Sigmoid colon (tissue), 6 donors: ENCODE measurements at regions not wholly inside any gene's neighbourhood (a gene's known extent, or its start where the extent isn't known, plus 50 kb on each side); places are given as distances from the start of the nearest gene placed in this dataset.
A peak's percentile ranks its signal among the peaks of the same experiment; 100 is the strongest.

Experiments
- DNase-seq: peaks from one replicate; pipeline ENCODE4 v3.0.0-alpha.2; 2019
- H3K27ac ChIP-seq, 4 donors: fragments of 200-600 bp; sonication (generic); one replicate each; pipeline ENCODE4 v1.5.1; 2016 to 2019; ENCODE audit warnings: mild to moderate bottlenecking in 1 of 4
- H3K27me3 ChIP-seq, 3 donors: fragments of 200-600 bp; sonication (generic); one replicate each; pipeline ENCODE4 v1.5.1; 2019; ENCODE audit warnings: mild to moderate bottlenecking in 1 of 3
- H3K36me3 ChIP-seq, 4 donors: fragments of 200-600 bp; sonication (generic); one replicate each; pipeline ENCODE4 v1.5.1; 2016 to 2019
- H3K4me1 ChIP-seq, 4 donors: fragments of 200-600 bp; sonication (generic); one replicate each; pipeline ENCODE4 v1.5.1; 2017 to 2019
- H3K4me3 ChIP-seq, 4 donors: fragments of 200-600 bp; sonication (generic); one replicate each; pipeline ENCODE4 v1.5.1; 2017 to 2019; ENCODE audit warnings: mild to moderate bottlenecking in 2 of 4, moderate library complexity in 1 of 4
- H3K9me3 ChIP-seq, 4 donors: fragments of 200-600 bp in 3 of 4; sonication (generic) in 3 of 4; one replicate each; pipeline versions ENCODE4 v1.5.1 to v1.6.1; 2013 to 2019
- EP300 ChIP-seq, 4 donors: sonication (generic); formaldehyde crosslinking; IDR thresholded peaks; one replicate each; pipeline ENCODE4 v1.6.1; 2017; ENCODE audit warnings: antibody characterized with exemption in 4 of 4
- POLR2A ChIP-seq, 2 donors: fragments of 450-650 bp; IDR thresholded peaks; one replicate each; pipeline ENCODE4 v1.6.1; 2016; ENCODE audit warnings: antibody characterized with exemption in 2 of 2, mild to moderate bottlenecking in 2 of 2, moderate library complexity in 2 of 2
- POLR2AphosphoS5 ChIP-seq, 4 donors: sonication (generic); formaldehyde crosslinking; IDR thresholded peaks; one replicate each; pipeline ENCODE4 v1.6.1; 2017; ENCODE audit warnings: antibody characterized with exemption in 4 of 4
- WGBS, 2 donors: extraction: QIAGEN DNeasy Blood & Tissue Kit; methylation state at CpG; one replicate each; pipeline ENCODE4 v1.1.7; 2013; 5-methylcytosine and 5-hydroxymethylcytosine counted together
- intact Hi-C: fragments of 100-400 bp; cut with DNase I; formaldehyde crosslinking; loops from one replicate; pipeline ENCODE4 v1.15.1; 2023
- TF ChIP-seq, protein P1 (sequence below), 4 experiments: fragments of 450-650 bp in 3 of 4; fragments of 200-600 bp in 1 of 4; IDR thresholded peaks; one replicate each; pipeline ENCODE4 v1.5.1; 2016 to 2019; ENCODE audit warnings: antibody characterized with exemption in 4 of 4, mild to moderate bottlenecking in 3 of 4, moderate library complexity in 2 of 4
- donor health status: healthy with polysubstance abuse.
- donor health status: healthy.

DNA sequence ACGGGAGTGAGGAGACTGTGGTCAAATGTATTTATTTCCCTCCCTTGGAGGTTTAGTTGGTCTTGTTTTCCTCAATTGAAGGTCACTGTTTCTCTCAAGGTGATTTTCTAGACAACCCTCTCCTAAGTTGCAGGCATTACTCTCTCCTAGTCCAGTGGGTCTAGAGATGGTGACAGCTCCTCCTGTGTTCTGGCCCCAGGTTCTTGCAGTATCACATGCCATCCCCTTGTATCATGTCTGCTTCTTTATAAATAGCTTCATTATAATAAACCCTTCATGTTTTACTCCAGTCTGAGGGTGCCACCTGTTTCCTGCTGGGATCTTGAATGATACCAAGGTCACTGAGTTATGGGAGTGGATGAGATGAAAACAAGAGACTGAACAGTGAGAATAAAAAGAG lies 208.0 kb upstream of the KCNN2 start:
- WGBS, 2 donors: 59 to 80% methylated on average over 1 of the region's 1 CpG
- H3K9me3 ChIP-seq: peaks cover 0 to 2% (median 0%) of the 10 kb centered on the region in 4 donors
- DNase-seq: no peak
- H3K27ac ChIP-seq: no peak overlapping the region
- no peaks in the 10 kb centered on the region for H3K4me1 ChIP-seq
- TF ChIP-seq POLR2AphosphoS5 (IDR thresholded peaks at IDR 0.05) (no peak), EP300 (IDR thresholded peaks at IDR 0.05) (no peak)
- TF ChIP-seq, protein P1, sequence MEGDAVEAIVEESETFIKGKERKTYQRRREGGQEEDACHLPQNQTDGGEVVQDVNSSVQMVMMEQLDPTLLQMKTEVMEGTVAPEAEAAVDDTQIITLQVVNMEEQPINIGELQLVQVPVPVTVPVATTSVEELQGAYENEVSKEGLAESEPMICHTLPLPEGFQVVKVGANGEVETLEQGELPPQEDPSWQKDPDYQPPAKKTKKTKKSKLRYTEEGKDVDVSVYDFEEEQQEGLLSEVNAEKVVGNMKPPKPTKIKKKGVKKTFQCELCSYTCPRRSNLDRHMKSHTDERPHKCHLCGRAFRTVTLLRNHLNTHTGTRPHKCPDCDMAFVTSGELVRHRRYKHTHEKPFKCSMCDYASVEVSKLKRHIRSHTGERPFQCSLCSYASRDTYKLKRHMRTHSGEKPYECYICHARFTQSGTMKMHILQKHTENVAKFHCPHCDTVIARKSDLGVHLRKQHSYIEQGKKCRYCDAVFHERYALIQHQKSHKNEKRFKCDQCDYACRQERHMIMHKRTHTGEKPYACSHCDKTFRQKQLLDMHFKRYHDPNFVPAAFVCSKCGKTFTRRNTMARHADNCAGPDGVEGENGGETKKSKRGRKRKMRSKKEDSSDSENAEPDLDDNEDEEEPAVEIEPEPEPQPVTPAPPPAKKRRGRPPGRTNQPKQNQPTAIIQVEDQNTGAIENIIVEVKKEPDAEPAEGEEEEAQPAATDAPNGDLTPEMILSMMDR (IDR thresholded peaks at IDR 0.05): no peak
- no peaks in the 10 kb centered on the region for H3K27me3 ChIP-seq
- intact Hi-C loops: no loop called here
- no peaks in the 10 kb centered on the region for H3K36me3 ChIP-seq
- H3K4me3 ChIP-seq: no peak overlapping the region

DNA sequence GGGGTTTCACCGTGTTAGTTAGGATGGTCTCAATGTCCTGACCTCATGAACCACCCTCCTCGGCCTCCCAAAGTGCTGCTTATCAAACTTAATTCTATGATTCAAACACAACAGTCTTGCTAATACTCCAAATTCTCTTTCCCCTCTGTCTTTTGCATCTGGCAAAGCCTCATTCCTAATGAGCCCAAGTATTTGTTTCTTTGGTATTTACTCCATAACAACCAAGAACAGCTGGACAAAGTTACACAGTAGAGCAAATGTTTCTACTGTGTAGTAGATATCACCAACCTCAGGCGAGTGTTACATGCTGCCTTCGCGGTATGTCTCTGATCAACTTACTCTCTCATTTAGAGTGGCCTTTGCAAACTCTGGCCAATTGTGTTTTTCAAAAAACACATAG lies 195.8 kb upstream of the KCNN2 start:
- Histone ChIP-seq H3K9me3 (peaks cover 0 to 3% (median 0%) of the 10 kb centered on the region in 4 donors), H3K4me1 (no peaks in the 10 kb centered on the region), H3K27me3 (no peaks in the 10 kb centered on the region), H3K4me3 (no peak overlapping the region), H3K27ac (no peak overlapping the region), H3K36me3 (no peaks in the 10 kb centered on the region)
- intact Hi-C loops: no loop called here
- WGBS, 2 donors: 85 to 88% methylated on average over 5 of the region's 5 CpGs
- no peak for DNase-seq
- TF ChIP-seq POLR2A (IDR thresholded peaks at IDR 0.05): no peak
- TF ChIP-seq EP300 (IDR thresholded peaks at IDR 0.05): no peak
- TF ChIP-seq, protein P1 (IDR thresholded peaks at IDR 0.05): no peak
- TF ChIP-seq POLR2AphosphoS5 (IDR thresholded peaks at IDR 0.05): no peak

DNA sequence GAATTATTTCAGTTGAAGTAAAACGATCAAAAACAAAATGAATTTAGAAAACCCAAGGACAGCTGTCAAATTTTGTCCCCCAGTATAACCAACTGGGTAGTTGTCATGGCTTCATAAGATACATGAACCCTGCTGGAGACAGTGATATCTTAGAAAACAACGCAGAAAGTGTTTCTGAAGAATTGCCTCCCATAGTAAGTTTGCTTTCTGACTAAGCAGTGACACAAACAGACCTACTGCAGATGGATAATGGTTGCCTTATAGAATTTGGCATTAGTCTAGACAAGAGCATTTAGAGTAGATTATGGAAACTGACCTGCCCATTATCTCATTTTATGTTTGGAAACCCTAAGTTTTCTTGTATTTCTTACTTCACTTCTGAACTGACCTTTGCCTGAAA lies 187.7 kb upstream of the KCNN2 start:
- intact Hi-C loops: no loop called here
- TF ChIP-seq POLR2AphosphoS5 (IDR thresholded peaks at IDR 0.05): no peak
- TF ChIP-seq POLR2A (IDR thresholded peaks at IDR 0.05): no peak
- TF ChIP-seq EP300 (IDR thresholded peaks at IDR 0.05): no peak
- TF ChIP-seq, protein P1 (IDR thresholded peaks at IDR 0.05): no peak
- H3K9me3 ChIP-seq: peaks cover 0 to 4% (median 0%) of the 10 kb centered on the region in 4 donors
- WGBS, 2 donors: 67 to 77% methylated on average over 2 of the region's 2 CpGs
- peaks cover 0 to 10% (median 7%) of the 10 kb centered on the region in 4 donors for H3K4me1 ChIP-seq
- H3K4me3 ChIP-seq: no peak overlapping the region
- H3K36me3 ChIP-seq: no peaks in the 10 kb centered on the region
- H3K27me3 ChIP-seq: no peaks in the 10 kb centered on the region
- no peak for DNase-seq
- no peak overlapping the region for H3K27ac ChIP-seq

DNA sequence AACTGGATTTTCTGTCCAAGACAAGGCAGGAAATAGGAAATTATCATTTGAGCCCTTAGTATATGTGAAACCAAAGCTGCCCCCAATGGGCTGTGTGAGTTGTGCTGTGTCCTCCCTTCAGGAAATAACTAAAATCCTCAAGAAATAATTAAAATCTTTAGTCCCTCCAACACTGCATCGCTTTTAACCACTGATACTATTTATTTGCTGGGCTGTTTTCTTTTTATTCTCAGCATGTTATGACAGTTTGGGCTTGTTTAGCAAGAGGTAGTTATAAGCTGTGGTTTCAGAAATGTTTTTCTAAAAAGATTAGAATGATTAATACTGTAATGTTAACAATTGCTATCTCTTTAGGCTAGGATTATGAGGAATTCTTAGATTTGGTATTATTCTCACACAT lies 187.0 kb upstream of the KCNN2 start:
- Histone ChIP-seq H3K9me3 (peaks cover 0 to 4% (median 0%) of the 10 kb centered on the region in 4 donors), H3K4me3 (no peak overlapping the region), H3K36me3 (no peaks in the 10 kb centered on the region), H3K27me3 (no peaks in the 10 kb centered on the region), H3K4me1 (peaks cover 0 to 10% (median 7%) of the 10 kb centered on the region in 4 donors), H3K27ac (no peak overlapping the region)
- 84 to 85% methylated on average over 1 of the region's 1 CpG for WGBS, 2 donors
- intact Hi-C loops: no loop called here
- TF ChIP-seq EP300 (IDR thresholded peaks at IDR 0.05) (no peak), POLR2AphosphoS5 (IDR thresholded peaks at IDR 0.05) (no peak), POLR2A (IDR thresholded peaks at IDR 0.05) (no peak)
- TF ChIP-seq, protein P1 (IDR thresholded peaks at IDR 0.05): no peak
- DNase-seq: no peak

DNA sequence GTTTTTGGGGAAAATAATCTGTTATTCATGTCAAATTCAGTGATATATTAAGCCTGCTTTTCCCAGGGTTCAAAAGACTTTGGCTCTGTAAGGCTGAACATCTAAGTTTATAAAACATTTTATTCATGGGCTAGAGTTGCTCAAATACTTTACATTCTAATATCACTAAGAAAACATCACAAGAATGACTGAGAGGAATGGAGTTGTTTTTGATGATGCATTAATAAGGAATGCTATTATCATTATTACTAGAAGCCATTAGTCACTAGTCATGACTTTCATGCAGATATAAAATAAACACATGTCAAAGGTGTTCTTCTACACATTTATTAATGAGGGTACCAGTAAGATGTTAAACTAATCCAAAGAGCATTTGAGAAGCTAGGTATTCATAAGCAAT lies 185.5 kb upstream of the KCNN2 start:
- no peaks in the 10 kb centered on the region for H3K27me3 ChIP-seq
- H3K4me1 ChIP-seq: peaks cover 0 to 10% (median 7%) of the 10 kb centered on the region in 4 donors
- no peak for DNase-seq
- H3K9me3 ChIP-seq: peaks cover 0 to 4% (median 0%) of the 10 kb centered on the region in 4 donors
- peak overlapping the region in 1 of 4 donors; percentile 48 for H3K27ac ChIP-seq
- intact Hi-C loops: no loop called here
- TF ChIP-seq EP300 (IDR thresholded peaks at IDR 0.05): no peak
- no peaks in the 10 kb centered on the region for H3K36me3 ChIP-seq
- H3K4me3 ChIP-seq: no peak overlapping the region
